IMR-90 (cell line): ENCODE measurements at regions not wholly inside any gene's neighbourhood (a gene's known extent, or its start where the extent isn't known, plus 50 kb on each side); places are given as distances from the start of the nearest gene placed in this dataset.

Source experiments
- ATAC-seq: fragments of 200-7000 bp; cut with Tn5 transposase; 2 replicates; pipeline ENCODE4 v1.9.1; 2020; ENCODE audit warnings: low read depth, mild to moderate bottlenecking, moderate library complexity
- BruUV-seq: library from RNA; stranded (reverse); fragments of 400-500 nt; replicated peaks from 2 replicates; lab custom pipeline; 2021; lab: Mats Ljungman, UMichigan
- CTCF ChIA-PET: fragments of 300-600 bp; formaldehyde crosslinking; extraction: SDS; loops from one replicate; lab custom pipeline; 2021; ENCODE audit warnings: antibody characterized with exemption; lab: Yijun Ruan, JAX
- POLR2A ChIA-PET: fragments of 300-600 bp; sonication (Branson Sonifier 250); formaldehyde crosslinking; loops from one replicate; lab custom pipeline; 2022; ENCODE audit warnings: antibody characterized with exemption; ENCODE audit not compliant: unreplicated experiment; lab: Charles Lee
- DNase-seq: peaks from one replicate; pipeline ENCODE4 v3.0.0; 2013
- H2AFZ ChIP-seq: replicated peaks from 2 replicates; pipeline ENCODE3; 2013; ENCODE audit warnings: low read length, mild to moderate bottlenecking; ENCODE audit not compliant: poor library complexity
- H2AK5ac ChIP-seq: 2 replicates; pipeline ENCODE4 v1.6.1; 2013; ENCODE audit warnings: low read depth, low read length, inconsistent platforms
- H2AK9ac ChIP-seq: replicated peaks from 2 replicates; pipeline ENCODE3; 2013; ENCODE audit warnings: mild to moderate bottlenecking, low read depth, low read length, moderate library complexity; ENCODE audit not compliant: poor library complexity
- H2BK120ac ChIP-seq: 2 replicates; pipeline ENCODE4 v1.6.1; 2013; ENCODE audit warnings: low read depth, low read length, inconsistent platforms
- H2BK15ac ChIP-seq: 3 replicates; pipeline ENCODE4 v1.6.1; 2013; ENCODE audit warnings: low read depth, low read length, inconsistent platforms
- H2BK20ac ChIP-seq: 2 replicates; pipeline ENCODE4 v1.6.1; 2013; ENCODE audit warnings: low read depth, mild to moderate bottlenecking, inconsistent platforms, low read length, moderate library complexity
- H2BK5ac ChIP-seq: 2 replicates; pipeline ENCODE4 v1.6.1; 2013; ENCODE audit warnings: mild to moderate bottlenecking, low read depth, low read length, inconsistent platforms; ENCODE audit not compliant: poor library complexity, severe bottlenecking
- H3K14ac ChIP-seq: replicated peaks from 2 replicates; pipeline ENCODE4 v1.6.1; 2013; ENCODE audit warnings: low read depth, low read length, inconsistent platforms
- H3K18ac ChIP-seq: 2 replicates; pipeline ENCODE4 v1.6.1; 2013; ENCODE audit warnings: low read depth, low read length, control low read depth
- H3K23ac ChIP-seq: 2 replicates; pipeline ENCODE4 v1.6.1; 2013; ENCODE audit warnings: low read depth, low read length, inconsistent platforms
- H3K27ac ChIP-seq: 2 replicates; pipeline ENCODE4 v1.5.1; 2013; ENCODE audit warnings: mild to moderate bottlenecking, control low read depth, low read length; ENCODE audit not compliant: insufficient read depth
- H3K27me3 ChIP-seq: 2 replicates; pipeline ENCODE4 v1.6.1; 2013; ENCODE audit warnings: low read length; ENCODE audit not compliant: control insufficient read depth, insufficient read depth
- H3K36me3 ChIP-seq: 2 replicates; pipeline ENCODE4 v1.6.1; 2013; ENCODE audit warnings: low read length, mixed read lengths; ENCODE audit not compliant: control insufficient read depth, insufficient read depth
- H3K4ac ChIP-seq: 2 replicates; pipeline ENCODE4 v1.6.1; 2013; ENCODE audit warnings: low read depth, low read length, inconsistent platforms
- H3K4me1 ChIP-seq: 2 replicates; pipeline ENCODE4 v1.6.1; 2013; ENCODE audit warnings: low read length, mixed read lengths; ENCODE audit not compliant: control insufficient read depth, insufficient read depth
- H3K4me2 ChIP-seq: 2 replicates; pipeline ENCODE4 v1.6.1; 2013; ENCODE audit warnings: low read depth, mild to moderate bottlenecking, control low read depth, low read length, moderate library complexity
- H3K4me3 ChIP-seq: 2 replicates; pipeline ENCODE4 v1.5.1; 2013; ENCODE audit warnings: low read depth, mild to moderate bottlenecking, control low read depth, low read length, moderate library complexity; ENCODE audit not compliant: insufficient read depth
- H3K56ac ChIP-seq: 2 replicates; pipeline ENCODE4 v1.6.1; 2013; ENCODE audit warnings: low read length, inconsistent platforms; ENCODE audit not compliant: insufficient read depth; ENCODE audit errors: extremely low read depth
- H3K79me1 ChIP-seq, 2 experiments: 2 replicates each; pipeline ENCODE4 v1.6.1; 2013; ENCODE audit warnings: low read length in 2 of 2, inconsistent platforms in 1 of 2, low read depth in 1 of 2
- H3K9ac ChIP-seq: 2 replicates; pipeline ENCODE4 v1.6.1; 2013; ENCODE audit warnings: low read depth, low read length, control low read depth
- H3K9me1 ChIP-seq: 2 replicates; pipeline ENCODE4 v1.6.1; 2013; ENCODE audit warnings: low read length, inconsistent platforms; ENCODE audit not compliant: insufficient read depth
- H3K9me3 ChIP-seq: 2 replicates; pipeline ENCODE4 v1.6.1; 2013; ENCODE audit warnings: low read length; ENCODE audit not compliant: control insufficient read depth, insufficient read depth
- H4K20me1 ChIP-seq: 2 replicates; pipeline ENCODE4 v1.6.1; 2013; ENCODE audit warnings: low read length, inconsistent platforms; ENCODE audit not compliant: insufficient read depth
- H4K5ac ChIP-seq: 2 replicates; pipeline ENCODE4 v1.6.1; 2013; ENCODE audit warnings: mild to moderate bottlenecking, low read depth, low read length, control low read depth
- H4K8ac ChIP-seq, 2 experiments: 2 replicates each; pipeline ENCODE4 v1.6.1; 2013; ENCODE audit warnings: low read depth in 2 of 2, low read length in 2 of 2, control low read depth in 1 of 2, inconsistent platforms in 1 of 2
- H4K91ac ChIP-seq: 2 replicates; pipeline ENCODE4 v1.6.1; 2013; ENCODE audit warnings: low read depth, low read length, inconsistent platforms; ENCODE audit not compliant: insufficient read depth
- CTCF ChIP-seq: conservative IDR thresholded peaks from 2 replicates; pipeline ENCODE4 v1.5.1; 2012; ENCODE audit warnings: mild to moderate bottlenecking, low read depth, low read length, improper control_type of control experiment
- RAD21 ChIP-seq: IDR thresholded peaks from 2 replicates; pipeline ENCODE4 v1.6.1; 2012; ENCODE audit warnings: low read length, improper control_type of control experiment
- RCOR1 ChIP-seq: IDR thresholded peaks from 2 replicates; pipeline ENCODE4 v1.6.1; 2012; ENCODE audit warnings: mild to moderate bottlenecking, low read length, improper control_type of control experiment; ENCODE audit not compliant: insufficient replicate concordance
- SMC3 ChIP-seq: fragments of 150-350 bp; IDR thresholded peaks from 2 replicates; pipeline ENCODE4 v1.6.1; 2016; ENCODE audit warnings: low read depth, mild to moderate bottlenecking, antibody characterized with exemption, low read length, moderate library complexity
- WGBS, 2 experiments: methylation state at CpG; one replicate each; pipeline versions ENCODE4 v1.1.5 to v1.1.7; 2013; ENCODE audit warnings: missing lambda C conversion rate in 2 of 2; ENCODE audit not compliant: insufficient read length in 1 of 2; ENCODE audit errors: extremely low coverage in 2 of 2; 5-methylcytosine and 5-hydroxymethylcytosine counted together
- dilution Hi-C: fragments of 300-500 bp; cut with HindIII; formaldehyde crosslinking; loops from one replicate; pipeline ENCODE4 v1.14.3; 2018; ENCODE audit warnings: low sequenced_read_pairs; ENCODE audit not compliant: unreplicated experiment
- in situ Hi-C: fragments of 300-500 bp; cut with MboI; formaldehyde crosslinking; loops from 3 replicates; pipeline ENCODE4 v1.14.3; 2019; ENCODE audit warnings: low sequenced_read_pairs, inconsistent platforms, mixed read lengths
- intact Hi-C: fragments of 100-400 bp; cut with micrococcal nuclease; formaldehyde crosslinking; loops from 2 replicates; pipeline ENCODE4 v1.10.0; 2022

- H2AK5ac ChIP-seq, result no peak overlapping the region
- intact Hi-C loops (loop anchor here (1.0 to 10.0 kb wide), 9 partner anchors 86 to 1501 kb away; partner anchors contain the start of gene PTBP2), in situ Hi-C loops (loop anchor here (10.0 to 25.0 kb wide), 3 partner anchors 821 to 1498 kb away; no protein-coding TSS in a partner anchor), dilution Hi-C loops (no loop called here)
- no peak overlapping the region for H3K27ac ChIP-seq
- no peak overlapping the region for H2AK9ac ChIP-seq
- no peak overlapping the region for H2BK20ac ChIP-seq
- ChIA-PET CTCF (no interaction called here), POLR2A (no interaction called here)
- no peak overlapping the region for H4K8ac ChIP-seq
- H3K23ac ChIP-seq, result no peak overlapping the region
- no peak overlapping the region for H4K91ac ChIP-seq
- H3K4me3 ChIP-seq, result no peak overlapping the region
- no peak overlapping the region for H2BK5ac ChIP-seq
- no peak overlapping the region for H3K56ac ChIP-seq
- H3K4ac ChIP-seq, result no peak overlapping the region
- H3K27me3 ChIP-seq, result no peaks in the 10 kb centered on the region
- H2BK15ac ChIP-seq, result no peak overlapping the region
- H3K36me3 ChIP-seq, result no peaks in the 10 kb centered on the region
- BruUV-seq, result no TSS peak
- H3K9ac ChIP-seq, result no peak overlapping the region
- H3K4me2 ChIP-seq, result no peak overlapping the region
- no peak overlapping the region for H2BK120ac ChIP-seq
- no peaks in the 10 kb centered on the region for H3K79me1 ChIP-seq
- H3K4me1 ChIP-seq, result peaks cover 4% of the 10 kb centered on the region
- no peak overlapping the region for H3K14ac ChIP-seq
- peak; percentile 76 for DNase-seq
- no peak overlapping the region for H4K5ac ChIP-seq
- peak; percentile 85 for ATAC-seq
- H3K9me3 ChIP-seq, result no peaks in the 10 kb centered on the region
- no peaks in the 10 kb centered on the region for H3K9me1 ChIP-seq
- WGBS, 2 experiments, result 97% methylated on average over 6 of the region's 15 CpGs; no CpG with 5 or more reads in 1 of the 2 experiments
- no peaks in the 10 kb centered on the region for H4K20me1 ChIP-seq
- no peak overlapping the region for H2AFZ ChIP-seq
- no peak for TF ChIP-seq RCOR1
- peak; percentile 93 for TF ChIP-seq SMC3
- TF ChIP-seq CTCF, result peak; percentile 92
- TF ChIP-seq RAD21, result peak; percentile 94
- H3K18ac ChIP-seq, result no peak overlapping the region
These were observed 245.1 kb downstream of the PTBP2 start for GRCh38 chr1:96966536-96967138.
